ENCODE measurements at regions not wholly inside any gene's neighbourhood (a gene's known extent, or its start where the extent isn't known, plus 50 kb on each side); places are given as distances from the start of the nearest gene placed in this dataset.

- H3K79me1 ChIP-seq (ENCODE audit: insufficient read depth, low read depth, low read length, poor library complexity, severe bottlenecking) = no peaks in the 10 kb centered on the region
- peaks cover 0 to under 1% (median 0%) of the 10 kb centered on the region in 3 experiments; a peak in 1 of 7 replicates for H3K36me3 Mint-ChIP-seq (ENCODE audit: insufficient read depth in 1 of 3, low read depth in 3 of 3)
- H3K9me3 Mint-ChIP-seq = peaks cover 0 to 5% of the 10 kb centered on the region in 2 experiments; a peak in 3 of 5 replicates
- H3K4ac ChIP-seq (ENCODE audit: low read depth, low read length) = no peak overlapping the region
- no peak overlapping the region for H3K4me2 ChIP-seq (ENCODE audit: insufficient read depth, insufficient read length, low read length)
- no peak overlapping the region for H3K9ac ChIP-seq (ENCODE audit: extremely low read depth, insufficient read length, low read length)
- no peaks in the 10 kb centered on the region for H3K79me2 ChIP-seq (ENCODE audit: insufficient read depth, low read length)
- H4K8ac ChIP-seq (replicated peaks; ENCODE audit: insufficient read length, low read depth, low read length) = no peak overlapping the region
- no peaks in the 10 kb centered on the region for H3K23me2 ChIP-seq (ENCODE audit: insufficient read length, low read depth, low read length, poor library complexity, severe bottlenecking)
- no peaks in the 10 kb centered on the region for H3K27me3 ChIP-seq (ENCODE audit: insufficient read depth, low read length)
- H2BK20ac ChIP-seq (ENCODE audit: low read depth, low read length, poor library complexity, severe bottlenecking) = no peak overlapping the region
- no peak overlapping the region for H2AK5ac ChIP-seq (ENCODE audit: insufficient read length, low read length)
- whole genome bisulfite sequencing (ENCODE audit: extremely low coverage, insufficient read length, low lambda C conversion rate) = no CpG with 5 or more reads among the region's 4 CpGs
- H3K4me3 Mint-ChIP-seq = no peak overlapping the region
- no peak for DNase-seq
- no peak overlapping the region for H3T11ph ChIP-seq (ENCODE audit: low read length)
- no peak overlapping the region for H3K27ac Mint-ChIP-seq
- H3K4me1 ChIP-seq (ENCODE audit: insufficient read depth, low read length) = no peaks in the 10 kb centered on the region
- no peak overlapping the region for H3K56ac ChIP-seq (ENCODE audit: insufficient read length, low read depth, low read length)
- H3K27ac ChIP-seq (ENCODE audit: insufficient read length, low read depth, low read length) = no peak overlapping the region
- no peak for TF ChIP-seq CTCF (conservative IDR thresholded peaks at IDR 0.05)
- no peak overlapping the region for H2BK120ac ChIP-seq (ENCODE audit: low read depth, low read length, poor library complexity, severe bottlenecking)
- no peak overlapping the region for H4K5ac ChIP-seq (ENCODE audit: insufficient read length, low read depth, low read length)
- no peak overlapping the region for H3K18ac ChIP-seq (ENCODE audit: insufficient read length, low read depth, low read length)
- H2AFZ ChIP-seq (ENCODE audit: low read length) = no peak overlapping the region
- no peak overlapping the region for H4K91ac ChIP-seq (ENCODE audit: insufficient read length, low read depth, low read length)
- no peak overlapping the region for H3K23ac ChIP-seq (ENCODE audit: insufficient read length, low read depth, low read length)
- peaks cover 3 to 8% of the 10 kb centered on the region in 2 experiments; a peak in 3 of 4 replicates for H3K4me1 Mint-ChIP-seq
- peaks cover 2% of the 10 kb centered on the region for H3K27me3 Mint-ChIP-seq (ENCODE audit: low read depth)
- no peak overlapping the region for H3K14ac ChIP-seq (ENCODE audit: insufficient read depth, low read length)
- H2BK12ac ChIP-seq (ENCODE audit: insufficient read length, low read depth, low read length) = no peak overlapping the region
- H4K20me1 ChIP-seq (ENCODE audit: control insufficient read depth, insufficient read depth, insufficient read length) = no peaks in the 10 kb centered on the region
- no peak overlapping the region for H2BK15ac ChIP-seq (ENCODE audit: low read depth, low read length)
- H3K9me3 ChIP-seq (ENCODE audit: control insufficient read depth, low read depth, low read length) = no peaks in the 10 kb centered on the region
- H2BK5ac ChIP-seq (ENCODE audit: insufficient read length, low read length) = no peak overlapping the region
These were observed 106.1 kb downstream of the IRX1 start for GRCh38 chr5:3701694-3702093.

Measured in H9 (cell line).